Peyer's patch (tissue), 4 donors: ENCODE measurements at regions not wholly inside any gene's neighbourhood (a gene's known extent, or its start where the extent isn't known, plus 50 kb on each side); places are given as distances from the start of the nearest gene placed in this dataset.

Source experiments
- DNase-seq, 3 donors: peaks; one replicate each; pipeline ENCODE4 v3.0.0-alpha.2; 2017 to 2019
- H3K27ac ChIP-seq, 4 donors: fragments of 200-600 bp; sonication (generic); one replicate each; pipeline ENCODE4 v1.5.1; 2016 to 2019
- H3K27me3 ChIP-seq, 2 donors: fragments of 200-600 bp; sonication (generic); one replicate each; pipeline ENCODE4 v1.5.1; 2019
- H3K36me3 ChIP-seq, 3 donors: fragments of 200-600 bp; sonication (generic); one replicate each; pipeline ENCODE4 v1.5.1; 2016 to 2019
- H3K4me1 ChIP-seq, 4 donors: fragments of 200-600 bp; sonication (generic); one replicate each; pipeline ENCODE4 v1.5.1; 2016 to 2019
- H3K4me3 ChIP-seq, 4 donors: fragments of 200-600 bp; sonication (generic); 1 replicate in 3 of 4; 2 replicates in 1 of 4; pipeline ENCODE4 v1.5.1; 2016 to 2019; ENCODE audit warnings: mild to moderate bottlenecking in 1 of 4
- H3K9me3 ChIP-seq, 4 donors: fragments of 200-600 bp; sonication (generic); one replicate each; pipeline ENCODE4 v1.5.1; 2016 to 2019; ENCODE audit warnings: mild to moderate bottlenecking in 1 of 4
- POLR2A ChIP-seq, 2 donors: fragments of 450-650 bp; IDR thresholded peaks; one replicate each; pipeline ENCODE4 v1.5.1; 2017; ENCODE audit warnings: antibody characterized with exemption in 2 of 2, mild to moderate bottlenecking in 2 of 2, moderate library complexity in 2 of 2
- TF ChIP-seq, protein P1 (sequence below), 6 experiments: fragments of 450-650 bp in 4 of 6; fragments of 200-600 bp in 2 of 6; sonication (generic) in 1 of 6; IDR thresholded peaks; one replicate each; pipeline ENCODE4 v1.5.1; 2017 to 2019; ENCODE audit warnings: antibody characterized with exemption in 6 of 6, mild to moderate bottlenecking in 3 of 6, moderate library complexity in 1 of 6

GRCh38 chr1:73759011-73759410, 439.0 kb downstream of the LRRIQ3 start:
- no peak for DNase-seq
- Histone ChIP-seq H3K27ac (no peak overlapping the region), H3K9me3 (no peaks in the 10 kb centered on the region), H3K36me3 (no peaks in the 10 kb centered on the region), H3K4me1 (no peaks in the 10 kb centered on the region), H3K27me3 (no peaks in the 10 kb centered on the region), H3K4me3 (no peak overlapping the region)
- no peak for TF ChIP-seq POLR2A (IDR thresholded peaks at IDR 0.05)
- TF ChIP-seq, protein P1, sequence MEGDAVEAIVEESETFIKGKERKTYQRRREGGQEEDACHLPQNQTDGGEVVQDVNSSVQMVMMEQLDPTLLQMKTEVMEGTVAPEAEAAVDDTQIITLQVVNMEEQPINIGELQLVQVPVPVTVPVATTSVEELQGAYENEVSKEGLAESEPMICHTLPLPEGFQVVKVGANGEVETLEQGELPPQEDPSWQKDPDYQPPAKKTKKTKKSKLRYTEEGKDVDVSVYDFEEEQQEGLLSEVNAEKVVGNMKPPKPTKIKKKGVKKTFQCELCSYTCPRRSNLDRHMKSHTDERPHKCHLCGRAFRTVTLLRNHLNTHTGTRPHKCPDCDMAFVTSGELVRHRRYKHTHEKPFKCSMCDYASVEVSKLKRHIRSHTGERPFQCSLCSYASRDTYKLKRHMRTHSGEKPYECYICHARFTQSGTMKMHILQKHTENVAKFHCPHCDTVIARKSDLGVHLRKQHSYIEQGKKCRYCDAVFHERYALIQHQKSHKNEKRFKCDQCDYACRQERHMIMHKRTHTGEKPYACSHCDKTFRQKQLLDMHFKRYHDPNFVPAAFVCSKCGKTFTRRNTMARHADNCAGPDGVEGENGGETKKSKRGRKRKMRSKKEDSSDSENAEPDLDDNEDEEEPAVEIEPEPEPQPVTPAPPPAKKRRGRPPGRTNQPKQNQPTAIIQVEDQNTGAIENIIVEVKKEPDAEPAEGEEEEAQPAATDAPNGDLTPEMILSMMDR (IDR thresholded peaks at IDR 0.05) = no peak

- no peaks in the 10 kb centered on the region for H3K9me3 ChIP-seq
- no peak overlapping the region for H3K27ac ChIP-seq
- no peaks in the 10 kb centered on the region for H3K27me3 ChIP-seq
- H3K4me3 ChIP-seq = no peak overlapping the region
- TF ChIP-seq POLR2A (IDR thresholded peaks at IDR 0.05) = no peak
- TF ChIP-seq, protein P1 (IDR thresholded peaks at IDR 0.05) = no peak
- no peaks in the 10 kb centered on the region for H3K36me3 ChIP-seq
- DNase-seq = no peak
- no peaks in the 10 kb centered on the region for H3K4me1 ChIP-seq
Measured at GRCh38 chr1:73756817-73757216, 441.2 kb downstream of the LRRIQ3 start.

DNA sequence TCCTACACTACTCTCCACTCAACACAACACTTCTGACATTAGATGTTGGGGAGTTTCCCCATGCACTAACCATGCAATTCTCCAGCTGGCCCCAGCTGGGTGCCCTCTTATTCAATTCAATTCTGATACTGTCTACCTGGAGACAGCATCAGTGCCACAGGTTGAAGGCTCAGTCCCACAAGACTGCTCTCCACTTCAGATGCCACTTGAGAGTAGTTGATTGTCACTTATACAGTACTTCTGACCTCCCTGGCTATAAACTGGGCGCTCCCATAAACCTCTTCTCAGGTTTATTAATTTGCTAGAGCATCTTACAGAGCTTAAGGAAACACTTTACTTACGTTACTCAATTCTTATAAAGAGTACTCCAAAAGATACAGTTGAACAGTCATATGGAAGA, 442.3 kb downstream of the LRRIQ3 start:
- Histone ChIP-seq H3K27me3 (no peaks in the 10 kb centered on the region), H3K36me3 (no peaks in the 10 kb centered on the region), H3K27ac (no peak overlapping the region), H3K4me3 (no peak overlapping the region), H3K9me3 (no peaks in the 10 kb centered on the region), H3K4me1 (no peaks in the 10 kb centered on the region)
- TF ChIP-seq POLR2A (IDR thresholded peaks at IDR 0.05) = no peak
- TF ChIP-seq, protein P1 (IDR thresholded peaks at IDR 0.05) = no peak
- DNase-seq = no peak

DNA sequence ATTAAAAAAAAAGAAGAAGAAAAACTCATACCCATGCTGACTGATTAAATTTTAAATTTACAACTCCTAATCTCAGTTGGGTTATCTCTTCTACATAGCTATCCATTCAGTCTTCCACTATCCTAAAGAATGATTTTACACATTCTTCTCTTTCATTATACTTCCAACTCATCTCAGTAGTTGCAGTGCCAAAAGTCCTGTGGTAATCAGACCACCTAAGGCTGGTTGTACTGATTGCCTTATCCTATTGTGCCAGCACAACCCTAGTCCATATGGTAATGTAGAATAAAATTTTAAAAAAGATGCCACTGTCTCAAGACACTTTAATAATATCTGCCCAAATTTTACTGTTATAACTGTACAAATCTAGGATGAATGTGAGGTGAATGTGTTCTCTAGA, 448.0 kb downstream of the LRRIQ3 start:
- Histone ChIP-seq H3K27ac (no peak overlapping the region), H3K27me3 (no peaks in the 10 kb centered on the region), H3K4me1 (no peaks in the 10 kb centered on the region), H3K36me3 (no peaks in the 10 kb centered on the region), H3K9me3 (no peaks in the 10 kb centered on the region), H3K4me3 (no peak overlapping the region)
- TF ChIP-seq, protein P1 (IDR thresholded peaks at IDR 0.05) = no peak
- no peak for TF ChIP-seq POLR2A (IDR thresholded peaks at IDR 0.05)
- DNase-seq = no peak

GRCh38 chr1:73744985-73745384, 453.0 kb downstream of the LRRIQ3 start:
- Histone ChIP-seq H3K4me1 (no peaks in the 10 kb centered on the region), H3K4me3 (no peak overlapping the region), H3K27ac (no peak overlapping the region), H3K9me3 (no peaks in the 10 kb centered on the region), H3K36me3 (no peaks in the 10 kb centered on the region), H3K27me3 (no peaks in the 10 kb centered on the region)
- no peak for DNase-seq
- TF ChIP-seq POLR2A (IDR thresholded peaks at IDR 0.05) = no peak
- TF ChIP-seq, protein P1 (IDR thresholded peaks at IDR 0.05) = no peak

- no peaks in the 10 kb centered on the region for H3K27me3 ChIP-seq
- no peaks in the 10 kb centered on the region for H3K4me1 ChIP-seq
- H3K9me3 ChIP-seq = no peaks in the 10 kb centered on the region
- no peak overlapping the region for H3K4me3 ChIP-seq
- H3K27ac ChIP-seq = no peak overlapping the region
- no peaks in the 10 kb centered on the region for H3K36me3 ChIP-seq
- TF ChIP-seq POLR2A (IDR thresholded peaks at IDR 0.05) = no peak
- TF ChIP-seq, protein P1 (IDR thresholded peaks at IDR 0.05) = no peak
- no peak for DNase-seq
Measured at GRCh38 chr1:73736125-73736524, 461.9 kb downstream of the LRRIQ3 start.
